ENCODE measurements at regions not wholly inside any gene's neighbourhood (a gene's known extent, or its start where the extent isn't known, plus 50 kb on each side); places are given as distances from the start of the nearest gene placed in this dataset.

GRCh38 chr14:76551906-76552305 is 176.0 kb downstream of the ESRRB start:
- DNase-seq: no peak

DNA sequence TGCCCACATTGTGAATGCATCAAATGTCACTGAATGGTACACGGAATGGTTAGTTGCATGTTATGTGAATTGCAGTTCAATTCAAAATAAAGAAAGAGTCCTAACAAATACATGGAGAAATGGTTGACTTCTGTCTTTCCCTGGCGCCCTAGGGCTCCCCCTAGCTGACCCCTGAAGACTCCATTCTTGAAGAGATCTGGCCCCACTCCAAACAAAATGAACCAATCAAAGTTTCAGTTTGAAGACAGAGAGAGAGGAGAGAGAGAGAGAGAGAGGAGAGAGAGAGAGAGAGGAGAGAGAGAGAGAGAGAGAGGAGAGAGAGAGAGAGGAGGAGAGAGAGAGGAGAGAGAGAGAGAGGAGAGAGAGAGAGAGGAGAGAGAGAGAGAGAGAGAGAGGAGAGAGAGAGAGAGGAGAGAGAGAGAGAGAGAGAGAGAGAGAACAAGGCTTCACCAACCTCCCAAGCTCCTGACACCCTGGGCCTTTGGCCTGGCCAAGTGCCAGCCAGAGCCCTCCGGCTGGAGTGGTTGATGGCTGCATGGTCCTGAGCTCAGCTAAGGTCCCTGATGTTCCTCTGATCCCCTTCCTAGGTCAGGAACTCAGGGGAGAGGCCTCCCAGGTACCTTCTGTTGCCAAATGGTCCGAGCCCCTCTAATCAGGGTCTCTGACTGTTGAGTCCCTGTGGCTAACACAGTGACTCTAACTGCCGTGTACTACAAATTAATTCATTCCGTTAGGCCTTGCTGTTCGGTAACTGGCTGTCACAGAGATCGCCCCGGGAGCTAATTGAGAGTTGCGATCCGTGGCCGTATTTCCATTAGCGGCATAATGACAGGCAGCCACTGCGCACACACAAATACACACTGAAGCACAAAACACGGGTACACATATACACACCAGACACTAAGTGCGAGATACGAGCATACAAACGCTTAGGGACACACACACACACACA is 188.8 kb downstream of the ESRRB start:
- no peak for DNase-seq

DNA sequence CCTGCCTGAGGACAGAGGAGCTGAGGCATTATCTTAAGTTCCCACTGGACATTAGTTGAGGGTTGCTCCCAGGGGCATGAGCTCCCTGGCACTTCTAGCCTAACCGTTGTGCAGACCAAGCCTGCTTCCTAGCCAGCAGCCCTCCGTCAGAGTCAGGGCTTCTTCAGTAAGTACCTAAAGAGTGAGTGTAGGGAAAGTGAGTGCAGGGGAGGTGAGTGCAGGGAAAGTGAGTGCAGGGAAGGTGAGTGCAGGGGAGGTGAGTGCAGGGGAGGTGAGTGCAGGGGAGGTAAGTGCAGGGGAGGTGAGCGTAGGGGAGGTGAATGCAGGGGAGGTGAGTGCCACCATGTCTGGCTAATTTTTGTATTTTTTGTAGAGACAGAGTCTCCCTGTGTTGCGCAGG is 190.5 kb downstream of the ESRRB start:
- no peak for DNase-seq

DNA sequence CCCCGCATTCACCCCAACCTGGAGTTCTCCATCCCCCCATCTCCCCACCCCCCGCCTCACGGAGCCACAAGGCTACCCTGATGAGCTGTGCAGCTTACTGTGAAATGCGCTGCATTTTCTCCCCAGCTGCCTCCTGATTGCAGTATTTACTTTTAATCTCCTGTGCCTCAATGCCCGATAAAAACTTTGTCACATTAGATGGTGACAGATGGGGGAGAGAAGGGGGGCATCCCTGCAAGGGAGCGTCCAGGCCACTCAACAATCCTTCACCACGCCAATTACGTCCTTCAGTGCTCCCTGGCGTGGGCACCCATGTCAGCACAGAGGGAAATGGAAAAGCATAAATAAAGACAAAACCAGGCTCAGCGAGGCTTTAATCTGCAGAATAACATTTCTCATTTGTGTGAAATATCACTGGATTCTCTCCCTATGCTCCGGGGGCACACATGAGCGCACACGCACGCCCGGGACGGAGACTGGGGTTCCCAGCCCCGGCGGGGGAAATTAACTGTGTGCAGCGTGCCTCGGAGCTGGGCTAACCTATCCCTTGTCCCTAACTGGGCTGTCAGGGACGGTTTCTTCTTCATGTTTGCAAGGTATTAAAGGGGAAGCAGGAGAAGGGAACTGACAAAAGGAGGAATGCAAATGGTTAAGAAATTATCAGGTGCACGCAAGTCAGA is 186.7 kb upstream of the VASH1 start:
- DNase-seq: no peak

DNA sequence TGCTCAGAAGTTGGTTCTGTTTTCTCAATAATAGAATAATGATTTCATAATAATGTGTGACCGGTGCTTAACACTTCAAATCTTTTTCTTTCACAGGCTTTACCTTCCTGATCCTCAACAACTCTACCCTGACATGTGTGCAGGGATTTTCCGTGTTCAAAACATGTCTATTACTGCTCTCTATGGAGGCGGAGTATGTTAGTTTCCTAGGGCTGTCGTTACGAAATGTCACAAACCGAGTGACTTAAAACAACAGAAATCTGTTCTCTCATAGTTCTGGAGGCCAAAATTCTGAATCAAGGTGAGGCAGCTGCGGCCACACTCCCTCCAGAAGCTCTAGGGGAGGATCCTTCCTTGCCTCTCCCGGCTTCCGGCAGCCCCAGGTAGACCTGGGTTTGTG is 186.2 kb upstream of the VASH1 start:
- no peak for DNase-seq

DNA sequence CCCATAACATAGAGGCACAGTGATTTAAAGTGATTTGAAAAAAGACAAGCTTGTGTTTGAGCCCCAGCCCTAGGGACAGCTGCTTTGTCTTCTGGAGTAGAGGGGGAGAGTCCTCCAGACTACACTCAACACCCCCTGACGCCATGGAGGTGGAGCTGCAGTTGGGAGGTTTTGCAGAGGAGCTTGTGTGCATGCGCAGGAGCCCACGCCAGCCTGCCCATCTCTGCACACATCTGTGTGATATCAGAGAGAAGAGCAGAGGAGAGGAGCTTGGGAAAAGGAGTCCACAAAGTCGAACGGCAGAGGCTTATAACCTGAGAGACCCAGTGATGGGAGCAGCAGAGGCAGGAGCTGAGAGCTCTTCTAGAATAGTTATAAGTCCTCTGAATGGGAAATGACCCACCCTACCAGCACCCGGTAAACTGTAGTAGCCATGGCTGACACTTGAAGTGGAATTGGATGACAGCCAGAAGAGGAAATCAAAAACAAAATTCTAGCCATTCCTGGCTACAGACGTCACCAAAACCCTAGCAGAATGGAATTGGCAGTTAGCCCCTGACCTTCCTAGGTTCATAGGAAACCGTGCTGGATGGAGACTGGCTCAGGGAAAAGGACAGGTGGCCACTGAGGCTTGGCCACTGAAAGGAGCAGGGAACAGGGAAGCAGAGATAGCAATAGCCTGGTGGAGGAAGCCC is 185.1 kb upstream of the VASH1 start:
- DNase-seq: peak; percentile 11 to 16

GRCh38 chr14:76577090-76577489 is 184.2 kb upstream of the VASH1 start:
- no peak for DNase-seq

DNA sequence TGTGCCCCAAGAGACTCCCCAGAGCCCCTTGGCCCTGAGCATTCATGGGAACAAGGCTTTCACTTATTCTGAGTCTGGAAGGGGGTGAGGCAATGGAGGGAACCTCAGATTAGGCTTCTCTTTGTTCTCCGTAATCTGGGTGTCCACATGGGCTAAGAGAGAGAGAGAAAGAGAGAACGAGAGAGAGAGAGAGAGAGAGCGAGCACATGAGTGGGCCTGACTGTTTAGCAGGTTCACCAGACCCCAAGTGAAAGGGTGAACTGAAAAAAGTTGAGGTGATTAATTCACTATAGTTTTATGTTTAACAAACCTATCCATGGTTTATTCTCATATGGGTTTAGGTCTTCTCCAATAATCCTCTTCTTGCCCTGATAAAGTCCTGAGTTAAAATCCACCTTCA is 183.4 kb upstream of the VASH1 start:
- no peak for DNase-seq

DNA sequence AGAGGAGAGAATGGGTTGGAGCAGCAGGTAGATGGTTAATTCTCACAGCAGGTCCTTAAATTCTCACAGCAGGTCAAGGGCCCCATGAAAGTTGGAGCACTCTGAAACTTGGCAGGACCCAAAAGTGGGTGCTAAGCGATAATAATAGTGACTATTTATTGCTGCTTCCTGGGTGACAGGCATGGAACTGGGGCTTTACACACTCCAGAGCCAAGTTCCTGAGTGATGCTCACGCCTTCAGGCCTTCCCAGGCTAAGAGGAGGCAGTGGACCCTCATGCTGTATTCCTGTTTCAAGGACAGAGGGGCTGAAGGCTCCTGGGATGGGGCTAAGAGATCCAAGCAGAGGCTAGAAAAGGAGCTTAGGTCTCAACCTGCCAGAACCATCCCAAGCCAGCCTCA is 180.9 kb upstream of the VASH1 start:
- no peak for DNase-seq

- no peak for DNase-seq
Measured at GRCh38 chr14:76580967-76581366, 180.3 kb upstream of the VASH1 start.

DNA sequence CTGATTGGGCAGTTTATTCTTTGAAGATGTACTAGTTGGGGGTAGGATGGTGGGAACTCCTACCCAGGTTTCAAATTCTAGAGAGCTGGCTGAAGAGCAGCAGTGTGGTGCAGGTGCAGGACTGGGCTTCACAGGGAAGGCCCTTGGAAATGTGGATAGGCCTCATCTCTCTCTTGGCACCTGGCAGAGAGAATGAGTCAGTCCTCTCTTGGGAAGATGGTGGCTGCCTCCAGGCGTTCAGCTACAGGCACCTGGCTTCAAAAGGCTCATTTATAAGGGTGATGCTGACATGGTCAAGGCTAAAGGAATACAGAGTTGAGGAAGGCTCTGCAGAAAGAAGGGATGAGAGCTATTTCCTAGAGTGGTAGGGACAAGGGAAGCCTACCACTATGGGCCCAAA is 179.7 kb upstream of the VASH1 start:
- peak; percentile 15 to 17 for DNase-seq

DNA sequence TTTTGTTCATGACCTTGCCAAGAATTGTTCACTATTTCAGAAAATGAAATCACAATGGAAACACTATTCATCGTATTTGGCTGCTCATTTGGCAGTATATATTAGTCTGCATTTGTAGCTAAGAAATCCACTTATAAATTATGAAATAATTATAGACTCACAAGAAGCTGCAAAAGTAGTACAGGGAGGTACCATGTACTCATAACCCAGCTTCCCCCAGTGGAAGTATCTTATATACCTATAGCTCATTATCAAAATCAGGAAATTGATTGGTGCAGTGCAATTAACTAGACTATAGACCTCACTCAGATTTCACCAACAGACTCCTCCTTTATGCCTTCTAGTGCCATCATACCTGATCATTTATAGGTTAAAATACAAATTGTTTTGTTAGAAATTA is 178.8 kb upstream of the VASH1 start:
- DNase-seq: no peak

- DNase-seq: no peak
Measured at GRCh38 chr14:76583174-76583573, 178.1 kb upstream of the VASH1 start.

DNA sequence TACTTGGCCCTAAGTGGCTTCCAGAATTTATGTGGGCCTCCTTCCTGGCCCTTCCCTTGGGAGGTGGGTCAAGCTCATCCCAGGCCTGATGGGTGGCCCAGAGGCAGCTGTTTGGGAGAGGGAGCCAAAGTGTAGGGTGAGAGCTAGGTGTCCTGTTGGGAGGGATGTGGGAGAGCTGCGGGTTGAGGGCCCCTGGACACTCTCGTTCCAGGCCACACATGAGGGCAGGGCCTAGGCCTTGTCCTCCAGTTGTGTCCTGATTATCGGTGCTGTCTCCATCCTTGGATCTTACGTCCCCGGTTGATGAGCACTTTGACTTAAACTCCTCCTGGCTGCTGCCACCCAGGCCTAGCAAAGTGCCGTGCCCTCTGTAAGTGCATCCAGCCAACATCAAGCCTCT is 177.5 kb upstream of the VASH1 start:
- DNase-seq: no peak

- peak; percentile 54 to 56 for DNase-seq
Measured at GRCh38 chr14:76584271-76584702, 177.0 kb upstream of the VASH1 start.

- DNase-seq: no peak
Measured at GRCh38 chr14:76585616-76586015, 175.7 kb upstream of the VASH1 start.

DNA sequence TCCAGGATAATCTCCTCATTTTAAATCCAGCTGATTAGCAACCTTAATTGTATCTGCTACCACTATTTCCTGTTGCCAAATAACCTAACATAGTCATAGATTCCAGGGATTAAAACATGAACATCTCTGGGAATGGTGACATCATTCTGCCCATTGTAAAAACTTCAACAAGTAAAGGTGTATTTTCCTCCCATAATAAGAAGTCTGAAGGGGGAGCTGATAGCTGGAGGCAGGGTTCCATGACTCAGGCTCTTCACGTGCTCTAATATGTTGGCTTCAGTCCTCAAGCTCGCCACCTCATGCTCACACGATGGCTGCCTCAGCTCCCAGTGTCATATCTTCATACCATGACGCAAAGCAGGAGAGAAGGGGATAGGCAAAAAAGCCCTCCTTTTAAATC is 172.0 kb upstream of the VASH1 start:
- DNase-seq: no peak

GRCh38 chr14:76591266-76591665 is 170.0 kb upstream of the VASH1 start:
- DNase-seq: no peak

GRCh38 chr14:76595266-76595665 is 166.0 kb upstream of the VASH1 start:
- DNase-seq: no peak

DNA sequence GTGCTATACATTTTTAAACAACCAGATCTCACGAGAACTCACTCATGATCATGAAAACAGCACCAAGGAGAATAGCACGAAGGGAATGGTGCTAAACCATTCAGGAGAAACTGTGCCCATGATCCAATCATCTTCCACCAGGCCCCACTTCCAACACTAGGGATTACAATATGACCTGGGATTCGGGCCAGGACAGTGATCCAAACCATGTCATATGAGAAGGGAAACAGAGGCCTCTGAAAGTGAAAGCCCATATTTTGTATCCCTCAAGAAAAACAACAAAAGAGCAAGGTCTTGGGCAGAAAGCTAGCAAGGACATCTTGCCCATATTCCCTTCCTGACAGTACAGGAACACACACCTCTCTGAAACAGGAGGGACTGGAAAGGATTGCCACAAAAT is 163.9 kb upstream of the VASH1 start:
- DNase-seq: no peak

DNA sequence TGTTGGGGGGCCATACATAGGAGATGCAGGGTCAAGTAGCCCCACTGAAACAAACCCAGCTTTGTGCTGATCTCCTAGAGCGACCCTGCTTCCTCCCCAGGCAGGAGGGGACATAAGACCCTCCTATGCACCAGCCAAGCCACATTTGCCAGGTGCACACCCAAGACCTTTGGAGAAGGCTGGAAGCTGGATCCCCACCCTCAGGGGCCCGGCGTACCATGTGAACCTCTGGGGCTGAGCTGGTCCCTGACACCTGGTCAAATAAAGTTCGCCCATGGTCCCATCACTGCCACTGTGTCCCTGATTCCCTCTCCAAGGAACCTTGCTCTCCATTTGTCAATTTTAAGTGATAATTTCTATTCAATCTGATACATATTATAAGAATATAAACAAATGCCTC is 162.1 kb upstream of the VASH1 start:
- no peak for DNase-seq

GRCh38 chr14:76599559-76600287 is 161.5 kb upstream of the VASH1 start:
- no peak for DNase-seq

GRCh38 chr14:76603713-76604112 is 157.6 kb upstream of the VASH1 start:
- no peak for DNase-seq

Data from SHP77 (cell line).